ENCODE measurements at regions not wholly inside any gene's neighbourhood (a gene's known extent, or its start where the extent isn't known, plus 50 kb on each side); places are given as distances from the start of the nearest gene placed in this dataset.

DNA sequence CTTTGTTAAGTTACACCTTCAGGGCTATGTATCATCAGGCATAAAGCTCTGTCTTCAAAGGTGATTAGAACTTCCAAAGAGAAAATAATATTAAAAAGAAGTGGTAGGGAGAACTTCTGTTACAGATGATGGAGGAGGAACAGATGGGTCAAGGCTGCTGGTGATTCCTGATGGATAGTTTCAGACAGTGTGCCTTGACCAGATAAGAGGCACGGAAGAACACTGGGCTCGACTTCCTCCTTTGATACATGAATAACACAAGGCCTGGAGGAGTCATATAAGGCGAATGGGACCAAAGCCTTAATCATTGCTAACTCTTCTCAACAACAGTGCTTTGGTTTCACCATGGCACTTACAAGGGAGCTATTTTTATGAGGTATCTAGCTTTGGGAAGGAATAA, 128.1 kb upstream of the RXFP2 start:
- DNase-seq, result no peak

DNA sequence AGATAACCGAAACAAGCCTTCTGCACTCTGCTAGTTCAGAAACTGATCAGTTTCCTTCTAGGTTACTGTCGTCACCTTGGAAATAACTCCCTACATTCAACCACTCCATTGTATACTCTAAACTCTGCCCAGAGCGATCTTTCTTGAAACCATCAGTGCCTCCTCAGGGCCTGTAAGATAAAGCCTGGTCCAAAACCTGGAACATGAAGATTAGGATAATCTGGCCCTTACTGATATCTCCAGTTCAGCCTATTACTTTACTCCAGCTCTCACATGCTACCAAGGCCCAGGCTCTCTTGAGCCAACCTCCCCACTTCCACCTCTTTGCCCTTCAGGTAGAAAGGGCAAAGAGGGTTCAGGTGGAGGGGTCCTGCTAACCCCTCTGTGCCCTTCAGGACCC, 125.3 kb upstream of the RXFP2 start:
- no peak for DNase-seq

- no peak for DNase-seq
Measured at GRCh38 chr13:31614704-31615103, 124.6 kb upstream of the RXFP2 start.

- no peak for DNase-seq
Measured at GRCh38 chr13:31625115-31625514, 114.2 kb upstream of the RXFP2 start.

GRCh38 chr13:31627097-31627845, 112.1 kb upstream of the RXFP2 start:
- no peak for DNase-seq

DNA sequence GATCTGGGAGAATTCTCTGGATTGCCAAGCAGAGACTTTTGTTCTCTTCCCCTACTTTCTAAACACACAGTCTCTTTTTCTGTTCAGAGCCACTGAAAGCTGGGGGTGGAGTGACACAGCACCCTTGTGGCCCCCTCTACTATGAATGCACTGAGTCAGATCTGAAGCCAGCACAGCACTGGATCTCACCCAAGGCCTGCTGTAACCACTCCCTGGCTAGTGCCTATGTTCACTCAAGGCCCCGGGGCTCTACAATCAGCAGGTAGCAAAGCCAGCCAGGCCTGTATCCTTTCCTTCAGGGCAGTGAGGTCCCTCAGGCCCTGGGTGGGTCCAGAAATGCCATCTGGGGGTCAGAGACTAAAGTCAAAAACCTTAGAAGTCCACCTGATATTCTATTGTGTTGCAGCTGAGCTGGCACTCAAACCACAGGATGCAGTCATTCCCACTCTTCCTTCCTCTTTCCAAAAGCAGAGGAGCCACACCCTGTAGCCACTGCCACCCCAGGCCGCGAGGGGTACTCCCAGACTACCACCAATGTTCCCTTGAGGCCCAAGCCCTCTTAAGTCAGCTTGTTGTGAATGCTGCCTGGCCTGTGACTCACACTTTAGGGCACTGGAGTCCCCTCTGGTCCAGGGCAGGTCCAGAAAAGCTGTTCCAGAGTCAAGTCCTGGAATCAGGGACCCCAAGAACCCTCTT, 110.1 kb upstream of the RXFP2 start:
- DNase-seq, result no peak

- no peak for DNase-seq
Measured at GRCh38 chr13:31631071-31631470, 108.3 kb upstream of the RXFP2 start.

DNA sequence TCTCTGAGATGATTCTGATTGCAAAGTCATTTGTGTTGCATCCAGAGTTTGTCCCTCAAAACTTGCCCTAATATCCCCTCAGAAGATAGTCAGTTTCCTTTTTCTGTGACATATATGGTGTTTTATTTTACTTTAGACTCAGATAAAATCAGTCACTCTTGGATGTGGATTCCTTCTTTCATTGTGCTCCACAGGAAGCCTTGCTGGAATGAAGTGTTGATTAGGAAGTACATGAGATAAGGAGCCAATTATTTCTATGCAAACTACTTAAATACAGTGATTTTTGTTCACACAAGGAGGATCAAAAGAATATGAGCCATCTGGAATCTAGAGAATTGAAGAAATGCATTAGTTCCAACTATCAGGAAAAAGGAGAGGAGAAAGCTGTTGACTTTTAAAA, 107.6 kb upstream of the RXFP2 start:
- DNase-seq, result no peak

DNA sequence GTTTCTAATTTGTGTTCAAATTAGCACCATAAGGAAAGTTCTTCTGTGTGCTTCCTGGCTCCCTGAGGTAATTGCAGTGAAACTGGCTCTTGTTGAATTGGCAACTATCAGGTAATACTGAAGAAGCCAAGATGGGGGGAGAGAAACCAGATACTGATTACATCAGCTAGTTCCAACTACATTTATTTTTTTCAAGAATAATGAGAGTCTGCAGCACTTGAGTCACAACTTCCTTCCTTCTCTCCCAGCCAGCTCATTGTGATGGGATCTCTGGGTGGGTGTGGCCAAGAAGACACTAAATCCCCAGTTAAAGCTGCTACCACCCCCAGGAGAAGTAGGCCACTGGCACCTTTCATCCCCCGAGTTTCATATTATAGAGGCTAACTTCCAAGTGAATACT, 100.7 kb upstream of the RXFP2 start:
- DNase-seq, result no peak

GRCh38 chr13:31639443-31640163, 99.7 kb upstream of the RXFP2 start:
- no peak for DNase-seq

GRCh38 chr13:31649766-31650165, 89.6 kb upstream of the RXFP2 start:
- DNase-seq, result no peak

- no peak for DNase-seq
Measured at GRCh38 chr13:31653730-31654129, 85.6 kb upstream of the RXFP2 start.

- DNase-seq, result no peak
Measured at GRCh38 chr13:31663880-31664585, 75.3 kb upstream of the RXFP2 start.

DNA sequence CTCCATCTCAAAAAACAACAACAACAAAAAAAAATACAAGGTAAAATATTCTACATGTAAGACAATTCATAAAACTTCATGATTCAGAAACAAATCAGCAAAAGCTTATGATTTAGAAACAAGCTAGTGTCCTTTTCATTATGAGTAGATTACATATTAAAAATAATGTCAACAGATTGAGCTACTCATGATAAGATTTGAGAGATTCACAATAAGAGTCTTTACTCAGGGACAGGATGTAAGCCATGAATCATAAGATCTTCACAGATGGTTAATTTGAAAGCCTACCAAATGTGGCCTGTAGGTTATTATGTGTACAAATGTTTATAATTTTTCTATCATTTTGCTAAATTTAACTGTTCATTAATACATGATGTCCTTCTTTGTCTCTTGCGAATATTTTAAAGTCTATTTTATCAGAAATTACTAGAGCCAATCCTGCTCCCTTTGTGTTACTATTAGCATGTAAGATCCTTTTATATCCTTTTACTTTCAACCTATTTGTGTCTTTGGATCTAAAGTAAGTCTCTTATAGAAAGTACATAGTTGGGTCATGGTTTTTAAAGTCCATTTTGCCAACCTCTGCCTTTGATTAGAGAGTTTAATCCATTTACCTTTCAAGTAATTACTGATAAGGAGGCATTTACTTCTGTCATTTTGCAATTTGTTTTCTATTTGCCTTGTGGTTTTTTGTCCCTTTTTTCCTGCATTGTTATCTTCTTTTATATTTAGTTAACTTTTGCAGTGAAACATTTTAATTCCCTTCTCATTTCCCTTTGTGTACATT, 68.3 kb upstream of the RXFP2 start:
- no peak for DNase-seq

GRCh38 chr13:31674051-31674450, 65.3 kb upstream of the RXFP2 start:
- DNase-seq, result no peak

DNA sequence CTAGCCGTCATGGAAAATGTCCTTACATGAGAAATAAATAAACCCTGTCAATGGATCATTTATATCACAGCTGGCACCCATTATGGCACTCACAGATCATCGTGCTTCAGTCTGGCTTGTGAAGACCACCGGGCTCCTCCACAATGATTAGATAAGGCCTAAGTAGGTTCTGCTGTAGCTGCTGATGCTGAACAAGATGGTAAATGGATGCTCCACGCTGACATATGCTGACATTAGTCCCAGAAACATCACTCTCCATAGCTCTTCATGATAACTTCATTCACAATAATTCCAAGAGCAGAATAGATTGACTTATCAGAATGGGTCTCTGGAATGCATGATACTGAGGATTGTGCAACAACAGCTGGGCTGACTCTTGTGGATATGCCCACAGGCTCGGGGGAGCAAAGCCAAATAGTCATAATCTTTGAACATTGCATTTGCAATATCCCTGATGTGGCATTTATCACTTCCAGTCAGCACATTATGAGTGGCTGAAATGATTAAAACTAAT, 63.8 kb upstream of the RXFP2 start:
- no peak for DNase-seq

GRCh38 chr13:31681133-31681532, 58.2 kb upstream of the RXFP2 start:
- no peak for DNase-seq

GRCh38 chr13:31684466-31684865, 54.9 kb upstream of the RXFP2 start:
- no peak for DNase-seq

- DNase-seq, result no peak
Measured at GRCh38 chr13:31686670-31687425, 52.5 kb upstream of the RXFP2 start.

All from occipital lobe (tissue), 1 donor.